IPS-18a (cell line): ENCODE measurements at regions not wholly inside any gene's neighbourhood (a gene's known extent, or its start where the extent isn't known, plus 50 kb on each side); places are given as distances from the start of the nearest gene placed in this dataset.
"Not testable (repeated sequence)": the region's sequence is repeated elsewhere in the genome, so short reads cannot be mapped to it uniquely, and the experiment has no call there.

ENCODE experiments used
- H3K27ac ChIP-seq: one replicate; pipeline ENCODE4 v1.5.1; 2013; ENCODE audit warnings: low read length
- H3K27me3 ChIP-seq: one replicate; pipeline ENCODE4 v1.6.1; 2013; ENCODE audit warnings: mild to moderate bottlenecking, low read length; ENCODE audit not compliant: control insufficient read depth, insufficient read depth
- H3K36me3 ChIP-seq: one replicate; pipeline ENCODE4 v1.6.1; 2013; ENCODE audit warnings: low read depth, low read length; ENCODE audit not compliant: control insufficient read depth
- H3K4me1 ChIP-seq: one replicate; pipeline ENCODE4 v1.6.1; 2013; ENCODE audit warnings: low read depth, low read length; ENCODE audit not compliant: control insufficient read depth
- H3K4me3 ChIP-seq: one replicate; pipeline ENCODE4 v1.5.1; 2013; ENCODE audit warnings: low read length
- H3K9ac ChIP-seq: one replicate; pipeline ENCODE4 v1.6.1; 2013; ENCODE audit warnings: mild to moderate bottlenecking, low read length, moderate library complexity
- H3K9me3 ChIP-seq: one replicate; pipeline ENCODE4 v1.6.1; 2013; ENCODE audit warnings: low read depth, low read length; ENCODE audit not compliant: control insufficient read depth

GRCh38 chr19:56969759-56970178 is 129.2 kb upstream of the PEG3 start:
- Histone ChIP-seq H3K9me3 (peaks cover 67% of the 10 kb centered on the region), H3K27me3 (no peaks in the 10 kb centered on the region), H3K36me3 (no peaks in the 10 kb centered on the region), H3K4me1 (no peaks in the 10 kb centered on the region), H3K4me3 (no peak overlapping the region), H3K9ac (no peak overlapping the region), H3K27ac (no peak overlapping the region)

GRCh38 chr19:56971230-56971629 is 130.7 kb upstream of the PEG3 start:
- H3K9me3 ChIP-seq: peaks cover 63% of the 10 kb centered on the region
- no peak overlapping the region for H3K27ac ChIP-seq
- H3K9ac ChIP-seq: no peak overlapping the region
- H3K36me3 ChIP-seq: no peaks in the 10 kb centered on the region
- no peaks in the 10 kb centered on the region for H3K27me3 ChIP-seq
- no peaks in the 10 kb centered on the region for H3K4me1 ChIP-seq
- H3K4me3 ChIP-seq: no peak overlapping the region

- H3K27me3 ChIP-seq: no peaks in the 10 kb centered on the region
- no peaks in the 10 kb centered on the region for H3K4me1 ChIP-seq
- no peak overlapping the region for H3K9ac ChIP-seq
- no peak overlapping the region for H3K27ac ChIP-seq
- no peak overlapping the region for H3K4me3 ChIP-seq
- no peaks in the 10 kb centered on the region for H3K36me3 ChIP-seq
- H3K9me3 ChIP-seq: peaks cover 73% of the 10 kb centered on the region
Observed at GRCh38 chr19:56972291-56972841, 131.8 kb upstream of the PEG3 start.

DNA sequence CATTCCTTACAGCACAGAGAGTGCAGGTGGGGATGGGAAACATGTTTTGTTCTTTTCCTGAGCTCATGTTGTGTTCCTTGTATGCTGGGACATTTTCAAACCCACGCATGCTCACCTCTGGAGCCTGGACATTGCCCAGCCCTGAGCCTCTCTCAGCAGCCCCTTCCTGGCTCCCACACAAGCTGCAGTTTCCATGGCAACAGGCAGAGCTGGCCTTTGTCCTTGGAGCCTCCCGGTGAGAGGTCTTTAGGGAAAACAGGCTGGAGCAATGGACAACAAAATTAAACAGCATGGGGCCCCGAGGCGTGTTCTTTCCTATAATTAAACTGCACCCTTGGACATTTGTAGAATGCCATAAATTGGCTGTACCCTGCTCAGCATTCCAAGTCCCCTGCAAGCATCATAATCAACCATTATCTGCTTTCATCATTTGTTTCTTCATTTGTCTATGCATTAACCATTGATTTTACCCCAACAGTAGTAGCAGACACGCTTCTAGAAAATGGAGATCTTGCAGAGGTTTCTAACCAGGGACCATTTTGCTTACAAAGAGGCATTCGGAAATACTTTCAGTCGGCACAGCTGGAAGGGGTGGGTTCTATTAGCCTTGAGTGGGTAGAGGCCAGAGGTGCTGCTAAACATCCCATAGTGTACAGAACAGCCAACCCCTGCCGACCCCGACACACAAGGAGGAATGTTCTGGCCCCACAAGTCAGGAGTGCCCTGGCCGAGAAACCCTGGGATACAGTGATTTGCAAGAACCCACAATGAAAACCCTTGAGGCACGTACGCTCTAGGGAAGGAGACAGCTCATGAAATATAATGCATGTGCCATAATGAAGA is 133.4 kb upstream of the PEG3 start:
- H3K4me1 ChIP-seq: no peaks in the 10 kb centered on the region
- peaks cover 75% of the 10 kb centered on the region for H3K9me3 ChIP-seq
- H3K27ac ChIP-seq: no peak overlapping the region
- no peaks in the 10 kb centered on the region for H3K27me3 ChIP-seq
- H3K36me3 ChIP-seq: no peaks in the 10 kb centered on the region
- H3K4me3 ChIP-seq: no peak overlapping the region
- H3K9ac ChIP-seq: no peak overlapping the region

GRCh38 chr19:56974556-56975207 is 134.2 kb upstream of the PEG3 start:
- Histone ChIP-seq H3K9me3 (peaks cover 79% of the 10 kb centered on the region), H3K9ac (no peak overlapping the region), H3K27ac (no peak overlapping the region), H3K4me1 (no peaks in the 10 kb centered on the region), H3K27me3 (no peaks in the 10 kb centered on the region), H3K36me3 (no peaks in the 10 kb centered on the region), H3K4me3 (no peak overlapping the region)

DNA sequence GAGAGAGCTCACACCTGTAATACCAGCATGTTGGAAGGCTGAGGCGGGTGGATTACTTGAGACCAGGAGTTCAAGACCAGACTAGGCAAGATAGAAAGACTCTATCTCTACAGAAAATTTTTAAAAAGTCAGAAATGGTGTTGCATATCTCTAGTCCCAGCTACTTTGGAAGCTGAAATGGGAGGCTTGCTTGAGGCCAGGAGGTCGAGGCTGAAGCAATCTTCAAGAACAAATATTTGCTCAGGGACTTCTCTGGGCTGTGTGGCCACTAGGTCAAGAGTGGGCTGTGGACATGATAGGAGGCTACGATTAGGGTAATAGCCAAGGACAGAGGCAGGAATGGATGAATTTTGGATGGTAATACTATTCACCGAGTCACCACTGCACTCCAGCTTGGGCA is 135.8 kb upstream of the PEG3 start:
- Histone ChIP-seq H3K27ac (no peak overlapping the region), H3K27me3 (no peaks in the 10 kb centered on the region), H3K4me3 (no peak overlapping the region), H3K9me3 (peaks cover 80% of the 10 kb centered on the region), H3K36me3 (no peaks in the 10 kb centered on the region), H3K4me1 (no peaks in the 10 kb centered on the region), H3K9ac (no peak overlapping the region)

GRCh38 chr19:56976995-56977906 is 136.7 kb upstream of the PEG3 start:
- Histone ChIP-seq H3K9me3 (peaks cover 82% of the 10 kb centered on the region), H3K9ac (no peak overlapping the region), H3K27me3 (no peaks in the 10 kb centered on the region), H3K27ac (no peak overlapping the region), H3K36me3 (no peaks in the 10 kb centered on the region), H3K4me1 (no peaks in the 10 kb centered on the region), H3K4me3 (no peak overlapping the region)

DNA sequence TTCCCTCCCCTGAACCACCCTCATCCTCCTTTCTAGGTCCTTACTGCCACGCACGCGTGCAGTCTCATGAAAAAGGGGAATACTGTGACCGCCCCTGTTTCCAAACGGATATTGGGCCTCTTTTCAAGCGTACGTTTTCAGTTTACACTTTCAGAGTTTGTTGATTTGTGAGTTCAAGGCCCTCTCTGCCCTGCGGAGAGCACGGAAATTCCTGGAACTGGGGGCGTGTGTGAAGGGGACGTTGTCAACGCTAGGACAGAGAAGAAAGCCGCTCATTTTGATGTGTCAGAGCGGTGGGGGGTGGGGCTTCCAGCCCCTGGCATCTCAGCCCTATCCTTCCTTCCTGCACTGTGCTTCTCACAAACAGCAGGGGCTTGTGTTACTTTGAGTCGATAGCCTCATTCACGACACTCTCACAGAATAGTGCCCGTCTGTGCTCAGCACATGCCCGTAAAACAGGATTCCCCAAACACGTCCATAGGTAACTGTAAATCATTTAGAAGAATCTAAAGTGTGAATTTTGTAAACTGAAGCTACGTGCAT is 137.6 kb upstream of the PEG3 start:
- peaks cover 76% of the 10 kb centered on the region for H3K9me3 ChIP-seq
- H3K36me3 ChIP-seq: no peaks in the 10 kb centered on the region
- H3K4me1 ChIP-seq: no peaks in the 10 kb centered on the region
- no peak overlapping the region for H3K27ac ChIP-seq
- no peak overlapping the region for H3K9ac ChIP-seq
- no peak overlapping the region for H3K4me3 ChIP-seq
- H3K27me3 ChIP-seq: no peaks in the 10 kb centered on the region

GRCh38 chr19:56980326-56980725 is 139.5 kb upstream of the USP29 start:
- not testable (repeated sequence) for H3K36me3 ChIP-seq, H3K4me1 ChIP-seq, H3K9ac ChIP-seq, H3K4me3 ChIP-seq, H3K27ac ChIP-seq, H3K27me3 ChIP-seq
- H3K9me3 ChIP-seq: peaks cover 77% of the 10 kb centered on the region

- Histone ChIP-seq H3K9ac (no peak overlapping the region), H3K27ac (no peak overlapping the region), H3K27me3 (no peaks in the 10 kb centered on the region), H3K9me3 (peaks cover 77% of the 10 kb centered on the region), H3K4me3 (no peak overlapping the region), H3K36me3 (no peaks in the 10 kb centered on the region), H3K4me1 (no peaks in the 10 kb centered on the region)
Observed at GRCh38 chr19:56980906-56981305, 138.9 kb upstream of the USP29 start.

DNA sequence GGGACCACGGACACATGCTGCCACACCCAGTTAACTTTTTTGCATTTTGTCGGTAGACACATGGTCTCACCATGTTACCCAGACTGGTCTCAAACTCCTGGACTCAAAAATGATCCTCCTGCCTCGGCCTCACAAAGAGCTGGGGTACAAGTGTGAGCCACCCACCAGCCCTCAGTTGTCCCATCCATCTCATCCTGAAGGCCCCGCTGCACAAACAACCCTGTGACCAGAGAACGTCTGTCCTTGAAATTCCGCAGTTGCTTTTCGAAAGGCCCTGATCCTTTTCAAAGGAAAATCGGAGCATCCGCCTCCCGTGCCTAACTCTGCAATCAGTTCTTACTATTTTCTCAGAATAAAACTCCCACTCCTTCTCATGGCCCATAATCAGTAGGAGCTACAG is 138.3 kb upstream of the USP29 start:
- not testable (repeated sequence) for H3K9ac ChIP-seq, H3K4me3 ChIP-seq, H3K27ac ChIP-seq, H3K4me1 ChIP-seq, H3K27me3 ChIP-seq, H3K36me3 ChIP-seq
- H3K9me3 ChIP-seq: peaks cover 79% of the 10 kb centered on the region
